ENCODE measurements at regions not wholly inside any gene's neighbourhood (a gene's known extent, or its start where the extent isn't known, plus 50 kb on each side); places are given as distances from the start of the nearest gene placed in this dataset.

GRCh38 chr12:125487336-125487735 is 422.1 kb downstream of the AACS start:
- TF ChIP-seq CTCF (IDR thresholded peaks at IDR 0.05), result no peak
- TF ChIP-seq POLR2A (IDR thresholded peaks at IDR 0.05), result no peak
- TF ChIP-seq POLR2AphosphoS5 (IDR thresholded peaks at IDR 0.05), result no peak

Data from stomach (tissue), 4 donors.